ENCODE measurements at regions not wholly inside any gene's neighbourhood (a gene's known extent, or its start where the extent isn't known, plus 50 kb on each side); places are given as distances from the start of the nearest gene placed in this dataset.

DNA sequence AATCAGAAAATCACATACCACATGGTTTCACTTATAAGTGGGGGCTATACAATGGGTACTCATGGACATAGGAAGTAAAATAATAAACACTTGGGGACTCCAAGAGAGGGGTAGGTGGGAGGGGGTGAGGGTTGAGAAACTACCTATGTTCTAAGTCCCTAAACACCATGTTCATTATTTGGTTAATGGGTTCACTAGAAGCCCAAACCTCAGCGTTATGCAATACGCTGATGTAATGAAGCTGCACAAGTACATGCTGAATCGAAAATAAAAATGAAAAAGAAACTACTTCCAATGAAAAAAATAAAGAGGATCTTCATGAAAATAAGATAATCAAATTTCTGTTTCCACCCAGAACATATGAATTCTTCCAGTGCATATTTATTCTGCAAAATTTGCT, 208.5 kb downstream of the TMEM161B start:
- no peak for TF ChIP-seq CTCF (conservative IDR thresholded peaks at IDR 0.05; ENCODE audit: low read length)
- TF ChIP-seq EZH2phosphoT487 (IDR thresholded peaks at IDR 0.05; ENCODE audit: borderline replicate concordance, low read depth, low read length) = no peak

Measured in OCI-LY7 (cell line).